ENCODE measurements at regions not wholly inside any gene's neighbourhood (a gene's known extent, or its start where the extent isn't known, plus 50 kb on each side); places are given as distances from the start of the nearest gene placed in this dataset.

DNA sequence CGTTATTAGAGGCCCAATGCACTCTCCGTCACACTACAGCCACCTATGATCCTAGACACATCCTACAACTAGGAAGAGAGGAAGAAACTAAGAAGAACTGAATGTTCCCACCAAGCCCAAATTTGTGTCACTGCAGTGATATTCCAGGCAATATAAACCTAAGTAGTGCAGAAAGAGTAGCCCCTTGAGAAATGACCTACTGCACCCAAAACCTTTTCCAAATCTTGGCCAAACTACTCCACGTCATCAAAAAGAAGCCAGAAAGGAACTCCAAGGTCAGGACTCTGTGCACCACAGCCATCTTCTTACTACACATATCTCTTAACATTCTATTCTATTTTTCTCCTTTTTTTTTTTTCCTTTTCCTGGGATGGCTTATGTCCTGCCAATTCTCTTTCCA lies 60.2 kb downstream of the ADAMTS1 start:
- TF ChIP-seq, protein P1, sequence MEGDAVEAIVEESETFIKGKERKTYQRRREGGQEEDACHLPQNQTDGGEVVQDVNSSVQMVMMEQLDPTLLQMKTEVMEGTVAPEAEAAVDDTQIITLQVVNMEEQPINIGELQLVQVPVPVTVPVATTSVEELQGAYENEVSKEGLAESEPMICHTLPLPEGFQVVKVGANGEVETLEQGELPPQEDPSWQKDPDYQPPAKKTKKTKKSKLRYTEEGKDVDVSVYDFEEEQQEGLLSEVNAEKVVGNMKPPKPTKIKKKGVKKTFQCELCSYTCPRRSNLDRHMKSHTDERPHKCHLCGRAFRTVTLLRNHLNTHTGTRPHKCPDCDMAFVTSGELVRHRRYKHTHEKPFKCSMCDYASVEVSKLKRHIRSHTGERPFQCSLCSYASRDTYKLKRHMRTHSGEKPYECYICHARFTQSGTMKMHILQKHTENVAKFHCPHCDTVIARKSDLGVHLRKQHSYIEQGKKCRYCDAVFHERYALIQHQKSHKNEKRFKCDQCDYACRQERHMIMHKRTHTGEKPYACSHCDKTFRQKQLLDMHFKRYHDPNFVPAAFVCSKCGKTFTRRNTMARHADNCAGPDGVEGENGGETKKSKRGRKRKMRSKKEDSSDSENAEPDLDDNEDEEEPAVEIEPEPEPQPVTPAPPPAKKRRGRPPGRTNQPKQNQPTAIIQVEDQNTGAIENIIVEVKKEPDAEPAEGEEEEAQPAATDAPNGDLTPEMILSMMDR (IDR thresholded peaks at IDR 0.05; ENCODE audit: insufficient read depth, low read length, missing control alignments) = no peak
- no peak for DNase-seq (ENCODE audit: low read depth, low spot score)
- ChIA-PET CTCF (no interaction called here), POLR2A (no interaction called here)
- H3K4me3 ChIP-seq (ENCODE audit: low read depth, low read length) = no peak overlapping the region

DNA sequence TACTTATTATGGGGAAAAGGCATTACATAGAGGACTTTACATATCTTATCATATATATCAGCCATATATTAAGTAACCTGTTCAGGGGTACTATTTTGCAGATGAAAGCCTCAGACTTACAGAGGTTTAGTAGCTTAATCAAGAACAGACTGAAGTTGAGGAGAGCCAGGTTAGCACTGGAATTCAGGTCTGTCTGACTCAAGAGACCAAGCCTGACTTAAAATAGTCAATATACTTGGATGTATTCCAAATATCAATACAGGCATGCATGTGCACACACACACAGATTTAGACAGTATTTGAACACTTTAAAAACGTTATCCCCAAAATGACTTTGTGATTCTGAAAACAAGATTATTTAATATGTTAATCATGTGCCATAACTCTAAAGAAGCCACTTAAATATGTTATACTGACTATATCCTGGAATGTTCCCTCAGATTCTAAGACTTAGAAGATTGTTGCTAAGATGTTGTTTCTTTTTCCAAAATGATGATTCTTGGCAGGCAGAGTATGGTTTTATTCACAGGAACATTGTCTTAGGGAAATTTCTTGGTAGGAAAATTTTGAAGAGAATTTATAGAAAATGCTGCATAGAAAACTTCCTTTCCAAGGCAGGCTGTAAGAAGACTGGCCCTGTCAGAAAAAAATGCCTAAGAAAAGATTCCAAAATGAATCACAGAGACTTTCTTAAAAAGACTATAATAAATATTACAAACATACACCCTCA lies 61.6 kb downstream of the ADAMTS1 start:
- CTCF ChIA-PET = interaction anchor here (1.0 to 1.5 kb wide), 3 partner anchors 9 to 61 kb away, joined by 3 to 4 read pairs (median 3); no protein-coding TSS in a partner anchor
- POLR2A ChIA-PET = interaction anchor here (1.0 kb wide), 1 partner anchor 59 kb away, joined by 3 read pairs; no protein-coding TSS in a partner anchor
- DNase-seq (ENCODE audit: low read depth, low spot score) = no peak
- H3K4me3 ChIP-seq (ENCODE audit: low read depth, low read length) = no peak overlapping the region
- TF ChIP-seq, protein P1 (IDR thresholded peaks at IDR 0.05; ENCODE audit: insufficient read depth, low read length, missing control alignments) = no peak

- POLR2A ChIA-PET = interaction anchor here (1.0 kb wide), 1 partner anchor 60 kb away, joined by 3 read pairs; no protein-coding TSS in a partner anchor
- no peak for DNase-seq (ENCODE audit: low read depth, low spot score)
- CTCF ChIA-PET = interaction anchor here (1.0 to 1.5 kb wide), 3 partner anchors 9 to 61 kb away, joined by 3 to 4 read pairs (median 3); no protein-coding TSS in a partner anchor
- TF ChIP-seq, protein P1 (IDR thresholded peaks at IDR 0.05; ENCODE audit: insufficient read depth, low read length, missing control alignments) = no peak
- H3K4me3 ChIP-seq (ENCODE audit: low read depth, low read length) = no peak overlapping the region
These were observed 62.5 kb downstream of the ADAMTS1 start for GRCh38 chr21:26782747-26783146.

- no peak for DNase-seq (ENCODE audit: low read depth, low spot score)
- CTCF ChIA-PET = interaction anchor here (0.5 to 1.5 kb wide), 3 partner anchors 11 to 62 kb away, joined by 3 to 4 read pairs (median 3); no protein-coding TSS in a partner anchor
- TF ChIP-seq, protein P1 (IDR thresholded peaks at IDR 0.05; ENCODE audit: insufficient read depth, low read length, missing control alignments) = no peak
- POLR2A ChIA-PET = no interaction called here
- no peak overlapping the region for H3K4me3 ChIP-seq (ENCODE audit: low read depth, low read length)
These were observed 62.9 kb downstream of the ADAMTS1 start for GRCh38 chr21:26782331-26782730.

DNA sequence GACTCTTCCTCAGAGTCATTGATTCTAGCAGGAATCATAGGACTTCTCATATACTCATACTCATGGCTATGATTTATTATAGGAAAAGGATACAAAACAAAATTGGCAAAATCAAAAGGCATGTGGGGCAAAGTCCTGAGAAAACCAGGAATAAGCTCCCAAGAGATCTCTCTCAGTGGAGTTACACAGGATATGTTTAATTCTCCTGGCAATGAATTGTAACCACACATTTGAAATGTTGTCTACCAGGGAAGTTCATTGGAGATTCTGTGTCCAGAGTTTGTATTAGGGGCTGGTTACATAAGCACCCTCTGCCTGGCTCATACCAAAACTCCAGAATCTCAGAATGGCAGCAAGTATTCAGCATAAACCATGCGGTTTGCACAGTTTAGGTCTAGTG lies 63.9 kb downstream of the ADAMTS1 start:
- TF ChIP-seq, protein P1 (IDR thresholded peaks at IDR 0.05; ENCODE audit: insufficient read depth, low read length, missing control alignments) = no peak
- POLR2A ChIA-PET = no interaction called here
- H3K4me3 ChIP-seq (ENCODE audit: low read depth, low read length) = no peak overlapping the region
- CTCF ChIA-PET = no interaction called here
- no peak for DNase-seq (ENCODE audit: low read depth, low spot score)

GRCh38 chr21:26777166-26777565 lies 68.0 kb downstream of the ADAMTS1 start:
- POLR2A ChIA-PET = interaction anchor here (1.0 kb wide), 1 partner anchor 67 kb away, joined by 5 read pairs; no protein-coding TSS in a partner anchor
- H3K4me3 ChIP-seq (ENCODE audit: low read depth, low read length) = no peak overlapping the region
- no peak for DNase-seq (ENCODE audit: low read depth, low spot score)
- CTCF ChIA-PET = interaction anchor here (1.2 kb wide), 1 partner anchor 57 kb away, joined by 4 read pairs; no protein-coding TSS in a partner anchor
- TF ChIP-seq, protein P1 (IDR thresholded peaks at IDR 0.05; ENCODE audit: insufficient read depth, low read length, missing control alignments) = no peak

Measured in AG04449 (cell line).